ENCODE measurements at regions not wholly inside any gene's neighbourhood (a gene's known extent, or its start where the extent isn't known, plus 50 kb on each side); places are given as distances from the start of the nearest gene placed in this dataset.
A peak's percentile ranks its signal among the peaks of the same experiment; 100 is the strongest.
"Not testable (repeated sequence)": the region's sequence is repeated elsewhere in the genome, so short reads cannot be mapped to it uniquely, and the experiment has no call there.

DNA sequence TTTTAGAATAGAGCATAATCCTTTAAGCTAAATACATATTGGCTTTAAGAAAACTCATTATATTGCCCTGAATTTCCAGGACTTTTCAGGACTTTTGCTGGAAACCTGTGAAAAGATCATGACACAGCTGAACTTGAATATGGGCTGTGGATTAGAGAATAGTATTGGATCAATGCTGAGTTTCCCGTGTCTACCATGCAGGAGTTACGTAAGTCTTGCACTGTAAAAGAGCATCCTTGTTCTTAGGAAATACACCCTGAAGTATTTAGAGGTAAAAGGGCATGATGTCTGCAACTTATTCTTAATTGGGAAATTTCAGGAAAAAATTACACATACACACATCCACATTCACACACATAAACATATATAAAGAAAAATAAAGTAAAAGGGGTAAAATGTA lies 82.1 kb downstream of the ZFP36L2 start:
- Mint-ChIP-seq H3K4me1 (ENCODE audit: low read depth) (peaks cover 9% of the 10 kb centered on the region), H3K4me3 (ENCODE audit: unreplicated experiment) (no peak overlapping the region), H3K9me3 (ENCODE audit: low read depth) (no peaks in the 10 kb centered on the region), H3K27me3 (ENCODE audit: low read depth) (no peaks in the 10 kb centered on the region), H3K36me3 (ENCODE audit: low read depth) (no peaks in the 10 kb centered on the region), H3K27ac (ENCODE audit: unreplicated experiment) (no peak overlapping the region)
- no peak for DNase-seq (ENCODE audit: low spot score)
- TF ChIP-seq CTCF (IDR thresholded peaks at IDR 0.05), result no peak

DNA sequence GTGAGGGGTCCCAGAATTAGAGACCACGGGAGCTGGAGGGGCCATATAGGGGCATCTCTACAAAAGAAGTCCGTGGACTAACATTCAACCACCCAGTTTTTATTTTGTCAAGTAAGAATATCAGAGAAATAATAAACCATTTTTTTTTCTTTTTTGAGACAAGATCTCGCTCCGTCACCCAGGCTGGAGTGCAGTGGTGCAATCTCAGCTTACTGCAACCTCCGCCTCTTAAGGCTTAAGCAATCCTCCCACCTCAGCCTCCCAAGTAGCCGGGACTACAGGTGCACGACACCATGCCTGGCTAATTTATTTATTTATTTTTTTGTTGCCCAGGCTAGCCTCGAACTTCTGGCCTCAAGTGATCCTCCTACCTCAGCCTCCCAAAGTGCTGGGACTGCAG lies 82.7 kb downstream of the ZFP36L2 start:
- no peak overlapping the region for H3K27ac Mint-ChIP-seq (ENCODE audit: unreplicated experiment)
- no peak overlapping the region for H3K4me3 Mint-ChIP-seq (ENCODE audit: unreplicated experiment)
- peaks cover 9% of the 10 kb centered on the region for H3K4me1 Mint-ChIP-seq (ENCODE audit: low read depth)
- TF ChIP-seq CTCF (IDR thresholded peaks at IDR 0.05), result no peak
- H3K36me3 Mint-ChIP-seq (ENCODE audit: low read depth), result no peaks in the 10 kb centered on the region
- DNase-seq (ENCODE audit: low spot score), result no peak
- no peaks in the 10 kb centered on the region for H3K27me3 Mint-ChIP-seq (ENCODE audit: low read depth)
- no peaks in the 10 kb centered on the region for H3K9me3 Mint-ChIP-seq (ENCODE audit: low read depth)

DNA sequence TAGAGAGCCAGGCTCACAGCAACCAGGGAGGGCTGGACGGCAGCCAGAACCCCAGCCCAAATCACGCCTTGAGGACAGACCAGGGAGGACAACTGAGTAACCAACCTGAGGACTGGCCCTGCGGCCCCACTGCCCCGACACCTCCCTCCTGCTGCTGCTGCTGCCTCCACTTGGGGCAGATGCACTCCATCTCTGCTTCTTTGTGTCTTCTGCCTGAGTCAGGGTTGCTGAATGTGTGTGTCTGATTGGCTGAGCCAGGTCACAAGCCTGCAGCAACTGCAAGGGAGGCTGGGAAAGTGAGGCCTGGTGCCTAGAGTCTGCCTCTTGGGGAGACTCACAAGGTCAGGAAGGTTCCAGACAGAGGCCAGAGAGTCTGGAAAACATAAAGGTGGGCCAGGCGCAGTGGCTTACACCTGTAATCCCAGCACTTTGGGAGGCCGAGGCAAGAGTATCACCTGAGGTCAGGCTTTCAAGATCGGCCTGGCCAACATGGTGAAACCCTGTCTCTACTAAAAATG lies 83.4 kb downstream of the ZFP36L2 start:
- Mint-ChIP-seq H3K27ac (ENCODE audit: unreplicated experiment) (no peak overlapping the region), H3K36me3 (ENCODE audit: low read depth) (no peaks in the 10 kb centered on the region), H3K9me3 (ENCODE audit: low read depth) (no peaks in the 10 kb centered on the region), H3K4me3 (ENCODE audit: unreplicated experiment) (no peak overlapping the region), H3K4me1 (ENCODE audit: low read depth) (peaks cover 9% of the 10 kb centered on the region), H3K27me3 (ENCODE audit: low read depth) (no peaks in the 10 kb centered on the region)
- TF ChIP-seq CTCF (IDR thresholded peaks at IDR 0.05), result no peak
- DNase-seq (ENCODE audit: low spot score), result peak; percentile 57

- not testable (repeated sequence) for H3K27me3 Mint-ChIP-seq (ENCODE audit: low read depth); H3K36me3 Mint-ChIP-seq (ENCODE audit: low read depth); H3K9me3 Mint-ChIP-seq (ENCODE audit: low read depth); H3K4me3 Mint-ChIP-seq (ENCODE audit: unreplicated experiment); H3K4me1 Mint-ChIP-seq (ENCODE audit: low read depth); H3K27ac Mint-ChIP-seq (ENCODE audit: unreplicated experiment)
- peak; percentile 52 for DNase-seq (ENCODE audit: low spot score)
Measured at GRCh38 chr2:43141636-43142151, 84.7 kb downstream of the ZFP36L2 start.

GRCh38 chr2:43139996-43140621 lies 86.3 kb downstream of the ZFP36L2 start:
- peaks cover 1% of the 10 kb centered on the region for H3K27me3 Mint-ChIP-seq (ENCODE audit: low read depth)
- H3K36me3 Mint-ChIP-seq (ENCODE audit: low read depth), result no peaks in the 10 kb centered on the region
- H3K27ac Mint-ChIP-seq (ENCODE audit: unreplicated experiment), result no peak overlapping the region
- H3K4me3 Mint-ChIP-seq (ENCODE audit: unreplicated experiment), result no peak overlapping the region
- TF ChIP-seq CTCF (IDR thresholded peaks at IDR 0.05), result no peak
- H3K9me3 Mint-ChIP-seq (ENCODE audit: low read depth), result no peaks in the 10 kb centered on the region
- peaks cover 9% of the 10 kb centered on the region for H3K4me1 Mint-ChIP-seq (ENCODE audit: low read depth)
- DNase-seq (ENCODE audit: low spot score), result peak; percentile 84

- Mint-ChIP-seq H3K4me1 (ENCODE audit: low read depth) (peaks cover 9% of the 10 kb centered on the region), H3K27ac (ENCODE audit: unreplicated experiment) (no peak overlapping the region), H3K27me3 (ENCODE audit: low read depth) (peaks cover 1% of the 10 kb centered on the region)
Measured at GRCh38 chr2:43139501-43139900, 86.9 kb downstream of the ZFP36L2 start.

More at GRCh38 chr2:43139501-43139900, 86.9 kb downstream of the ZFP36L2 start:
- Mint-ChIP-seq H3K4me3 (ENCODE audit: unreplicated experiment) (no peak overlapping the region), H3K9me3 (ENCODE audit: low read depth) (no peaks in the 10 kb centered on the region), H3K36me3 (ENCODE audit: low read depth) (no peaks in the 10 kb centered on the region)
- DNase-seq (ENCODE audit: low spot score), result peak; percentile 34
- no peak for TF ChIP-seq CTCF (IDR thresholded peaks at IDR 0.05)
